DMS53 treated with DMSO at 0.1 percent for 48 hours (cell line): ENCODE measurements at regions not wholly inside any gene's neighbourhood (a gene's known extent, or its start where the extent isn't known, plus 50 kb on each side); places are given as distances from the start of the nearest gene placed in this dataset.
"Not testable (repeated sequence)": the region's sequence is repeated elsewhere in the genome, so short reads cannot be mapped to it uniquely, and the experiment has no call there.

Source experiments
- DNase-seq: peaks from one replicate; lab custom pipeline; 2025; ENCODE audit not compliant: unreplicated experiment; lab: John Stamatoyannopoulos, UW

DNA sequence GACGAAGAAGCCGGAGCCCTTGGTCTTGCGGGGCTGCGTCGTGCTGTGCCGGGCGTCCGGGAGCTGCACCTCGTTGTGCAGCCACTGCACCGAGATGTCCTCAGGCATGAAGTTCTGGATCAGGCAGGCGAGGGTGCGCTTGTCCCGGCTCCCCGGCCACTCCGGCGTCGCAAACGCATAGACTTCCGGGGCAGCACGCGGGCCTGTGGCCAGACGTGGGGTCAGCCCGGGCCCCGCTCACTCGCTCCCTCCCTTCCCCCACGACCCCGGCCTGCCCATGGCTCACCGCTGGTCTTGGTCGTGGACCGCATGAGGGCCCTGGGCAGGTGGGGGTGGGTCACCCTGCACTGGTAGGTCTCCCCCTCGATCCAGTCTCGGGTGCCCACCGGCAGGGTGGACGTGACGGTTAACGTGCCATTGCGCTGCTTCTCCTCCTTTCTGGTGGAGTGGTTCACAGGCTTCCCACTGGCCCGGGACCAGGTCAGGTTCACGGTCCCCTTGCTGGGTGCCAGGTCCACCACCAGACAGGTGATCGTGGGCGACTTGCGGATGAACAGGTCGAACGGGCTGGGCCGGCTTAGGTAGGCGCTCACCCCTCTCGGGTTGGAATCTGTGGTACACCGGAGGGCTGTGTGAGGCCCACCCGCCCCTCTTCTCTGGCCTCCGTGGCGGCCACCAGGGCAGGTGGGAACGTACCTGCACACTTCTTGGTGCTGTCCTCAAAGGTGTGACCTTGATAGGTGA lies 74.0 kb downstream of the TMEM121 start:
- DNase-seq, result not testable (repeated sequence)

DNA sequence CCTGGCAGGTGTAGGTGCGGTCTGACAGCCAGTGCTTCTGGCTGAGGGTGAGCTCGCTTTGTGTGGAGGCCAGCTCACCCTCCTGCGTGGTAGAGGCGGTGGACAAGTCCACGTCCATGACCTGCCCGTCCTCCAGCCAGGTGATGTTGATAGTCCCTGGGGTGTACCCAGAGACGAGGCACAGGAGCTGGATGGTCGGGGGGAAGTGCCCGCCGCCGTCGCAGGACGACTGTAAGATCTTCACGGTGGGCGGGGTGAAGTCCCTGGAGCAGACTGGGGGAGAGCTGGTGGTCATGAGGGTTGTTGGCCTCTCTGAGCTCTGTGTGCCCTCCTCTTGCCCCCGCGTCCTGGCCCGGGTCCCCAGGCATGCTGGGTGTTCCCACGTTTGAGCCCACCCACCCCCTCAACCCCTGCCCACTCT lies 74.6 kb downstream of the TMEM121 start:
- no peak for DNase-seq

DNA sequence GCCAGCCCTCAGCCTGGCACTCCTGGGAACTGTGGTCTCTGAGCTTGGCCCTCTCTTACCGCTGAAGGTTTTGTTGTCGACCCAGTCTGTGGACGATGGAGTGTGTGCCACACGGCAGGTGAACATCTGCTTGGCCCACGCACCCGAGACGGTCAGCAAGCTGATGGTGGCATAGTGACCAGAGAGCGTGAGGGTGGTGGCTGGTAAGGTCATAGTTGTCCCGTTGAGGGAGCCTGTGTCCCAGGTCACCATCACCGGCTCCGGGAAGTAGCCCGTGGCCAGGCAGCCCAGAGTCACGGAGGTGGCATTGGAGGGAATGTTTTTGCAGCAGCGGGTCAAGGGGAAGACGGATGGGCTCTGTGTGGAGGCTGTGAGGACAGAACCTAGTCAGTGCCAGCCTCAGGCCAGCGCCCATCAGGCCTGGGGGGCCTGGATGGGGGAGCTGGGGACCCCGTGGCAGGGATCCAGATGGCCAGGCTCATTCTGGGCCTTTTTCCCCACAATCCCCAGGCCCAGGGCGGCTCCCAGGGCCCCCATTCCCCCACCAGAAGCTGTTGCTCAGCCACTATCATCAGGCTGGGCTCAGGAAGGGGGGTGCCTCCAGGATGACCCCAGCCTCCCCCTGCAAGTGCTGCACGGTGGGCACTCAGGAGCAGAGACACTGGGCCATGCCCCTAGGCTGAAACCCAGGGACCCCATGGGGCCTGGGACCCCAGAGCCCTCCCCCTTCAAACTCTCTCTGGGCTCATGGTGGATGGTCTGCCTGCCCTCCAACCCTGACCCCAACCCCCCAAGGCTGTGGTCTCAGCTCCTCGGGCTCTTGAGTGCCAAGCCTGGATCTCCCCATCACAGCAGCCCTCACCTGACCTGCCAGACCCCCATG lies 75.2 kb downstream of the TMEM121 start:
- no peak for DNase-seq

DNA sequence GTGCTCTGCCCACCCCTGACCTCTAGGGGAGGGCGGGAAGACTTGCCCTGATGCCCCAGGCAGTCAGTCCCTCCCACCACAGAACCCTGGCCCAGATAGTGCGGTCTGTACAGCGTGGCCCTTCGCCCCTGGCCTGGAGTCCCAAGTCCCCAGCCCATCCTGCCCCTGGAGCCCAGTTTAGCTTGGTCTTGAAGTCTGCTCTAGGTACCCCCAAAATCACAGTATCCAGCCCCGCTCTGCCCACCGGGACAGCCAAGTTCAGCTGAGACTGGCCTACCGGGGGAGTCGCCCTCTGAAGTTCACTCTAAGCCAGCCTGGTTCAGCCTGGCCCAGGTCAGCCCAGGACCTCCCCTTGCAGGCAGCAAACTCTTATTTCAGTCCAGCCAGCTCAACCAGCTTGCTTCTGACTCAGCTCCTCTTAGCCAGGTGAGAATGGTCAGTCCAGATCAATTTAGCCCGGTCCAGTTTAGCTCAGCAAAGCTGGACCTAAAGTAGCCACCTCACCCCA lies 75.9 kb downstream of the TMEM121 start:
- no peak for DNase-seq

DNA sequence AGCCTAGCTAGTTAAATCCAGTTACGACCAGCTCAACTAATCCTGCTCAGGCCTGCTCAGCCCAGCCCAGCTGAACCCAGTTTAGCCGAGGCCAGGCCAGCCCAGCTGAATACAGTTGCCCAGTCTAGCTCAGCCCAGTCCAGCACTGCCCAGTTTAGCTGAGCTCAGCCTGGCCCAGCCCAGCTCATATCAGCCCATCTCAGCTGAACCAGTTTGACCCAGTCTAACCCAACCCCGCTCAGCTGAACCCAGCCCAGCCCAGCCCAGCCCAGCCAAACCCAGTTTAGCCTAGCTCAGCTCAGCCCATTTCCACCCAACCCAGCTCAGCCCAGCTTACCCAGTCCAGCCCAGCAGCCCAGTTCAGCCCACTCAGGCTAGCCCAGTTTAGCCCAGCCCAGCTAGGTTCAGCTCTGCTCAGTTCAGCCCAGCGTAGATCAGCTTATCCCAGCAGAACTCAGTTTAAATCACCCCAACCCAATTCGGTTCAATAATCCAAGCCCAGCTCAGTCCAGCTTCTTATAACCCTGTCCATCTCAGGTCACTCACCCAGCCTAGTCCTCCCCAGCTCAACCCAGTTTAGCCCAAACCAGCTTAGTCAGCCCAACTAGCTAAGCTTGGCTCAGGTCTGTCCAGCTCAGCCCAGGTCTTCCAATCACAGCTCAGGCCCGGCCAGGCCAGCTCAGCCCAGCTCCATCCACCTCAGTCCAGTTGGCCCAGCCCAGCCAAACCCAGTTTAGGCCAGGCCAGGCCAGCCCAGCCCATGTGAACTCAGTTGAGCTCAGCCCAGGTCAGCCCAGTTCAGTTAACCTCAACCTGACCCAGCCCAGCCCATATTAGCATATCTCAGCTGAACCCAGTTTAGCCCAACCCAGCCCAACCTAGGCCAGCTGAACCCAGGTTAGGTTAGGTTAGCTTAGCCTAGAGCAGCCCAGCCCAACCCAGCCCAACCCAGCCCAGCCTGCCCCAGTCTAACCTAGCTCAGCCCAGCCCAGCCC lies 76.7 kb downstream of the TMEM121 start:
- DNase-seq, result no peak

DNA sequence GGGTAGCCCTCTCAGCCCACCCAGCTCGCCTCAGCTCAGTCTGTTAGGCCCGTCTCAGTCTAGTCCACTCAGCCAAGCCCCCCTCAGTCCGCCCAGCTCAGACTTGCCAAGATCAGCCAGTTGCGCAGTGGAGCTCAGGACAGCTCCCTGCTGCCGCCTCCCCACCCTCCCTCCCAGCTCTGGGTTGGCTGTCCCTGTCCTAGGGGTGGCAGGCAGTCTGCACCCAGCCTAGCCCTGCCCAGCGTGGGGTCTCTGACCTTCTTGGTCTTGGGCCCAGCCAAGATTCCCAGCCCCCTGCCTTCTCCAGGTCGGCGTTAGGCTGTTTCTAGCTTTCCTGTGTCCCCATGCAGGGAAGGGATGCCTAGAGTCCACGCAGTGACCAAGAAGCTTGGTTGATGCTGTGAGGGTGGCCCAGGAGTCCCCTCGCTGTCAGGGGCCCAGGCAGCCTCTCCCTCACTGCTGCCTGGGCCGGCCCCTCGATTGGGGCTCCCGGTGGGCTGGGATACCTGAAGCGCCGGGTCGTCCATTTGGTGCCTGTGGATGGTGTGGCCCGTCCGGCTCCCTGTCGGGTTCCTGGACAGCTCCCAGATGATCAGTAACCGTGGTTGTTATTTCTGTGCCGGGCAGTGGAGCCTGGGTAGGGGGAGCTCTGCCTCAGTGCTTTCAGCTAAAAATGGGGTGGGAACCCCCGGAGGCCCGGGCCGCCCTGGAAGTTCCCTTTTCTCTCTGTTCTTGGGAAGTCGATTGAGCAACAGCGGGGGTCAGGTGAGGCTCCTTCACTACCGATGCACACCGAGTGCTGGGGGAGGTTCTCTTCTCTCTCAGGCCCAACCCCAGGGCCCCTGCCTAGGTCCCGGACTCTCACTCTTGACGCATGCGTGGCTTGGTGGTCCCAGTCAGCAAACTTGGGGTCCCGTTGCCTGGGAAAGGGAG lies 78.4 kb downstream of the TMEM121 start:
- DNase-seq, result not testable (repeated sequence)

DNA sequence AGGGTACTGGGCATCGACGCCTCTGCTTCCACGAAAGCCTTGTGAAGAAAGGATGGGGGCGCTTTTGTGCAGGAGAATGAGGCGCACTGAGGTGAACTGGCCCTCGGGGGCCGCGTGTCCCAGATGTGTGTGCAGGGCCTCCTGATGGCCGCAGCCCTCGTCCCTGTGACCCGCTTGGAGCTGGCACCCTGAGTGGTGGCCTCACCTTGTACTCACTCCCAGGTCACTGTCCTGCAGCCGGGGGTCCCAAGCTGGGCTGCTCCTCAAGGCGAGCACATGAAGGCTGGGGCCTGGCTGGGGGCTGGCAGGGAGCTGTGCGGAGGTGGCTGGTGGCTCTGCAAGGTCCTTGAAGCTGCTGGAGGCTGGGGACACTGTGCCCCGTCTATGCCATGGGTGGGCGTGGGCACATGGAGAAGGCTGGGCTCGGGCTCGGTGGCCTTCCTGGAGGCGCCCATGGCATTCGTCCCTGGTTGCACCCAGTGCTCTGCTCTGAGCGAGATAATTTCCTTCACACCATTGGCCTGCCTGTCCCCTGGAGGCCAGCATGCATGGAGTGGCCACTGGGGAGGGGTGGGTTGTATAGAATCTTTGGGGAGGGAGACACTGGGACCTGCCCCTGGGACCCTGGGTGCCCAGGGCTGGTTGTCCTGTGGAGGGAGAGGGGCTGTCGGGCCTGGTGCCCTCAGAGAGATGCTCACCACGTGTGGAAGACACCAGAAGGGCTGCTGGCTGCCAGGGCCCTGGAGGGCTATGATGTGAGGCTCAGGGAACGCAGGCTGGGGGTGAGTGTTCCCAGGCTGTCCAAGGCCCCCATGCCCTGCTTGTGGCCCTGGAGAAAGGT lies 79.3 kb downstream of the TMEM121 start:
- DNase-seq, result no peak

DNA sequence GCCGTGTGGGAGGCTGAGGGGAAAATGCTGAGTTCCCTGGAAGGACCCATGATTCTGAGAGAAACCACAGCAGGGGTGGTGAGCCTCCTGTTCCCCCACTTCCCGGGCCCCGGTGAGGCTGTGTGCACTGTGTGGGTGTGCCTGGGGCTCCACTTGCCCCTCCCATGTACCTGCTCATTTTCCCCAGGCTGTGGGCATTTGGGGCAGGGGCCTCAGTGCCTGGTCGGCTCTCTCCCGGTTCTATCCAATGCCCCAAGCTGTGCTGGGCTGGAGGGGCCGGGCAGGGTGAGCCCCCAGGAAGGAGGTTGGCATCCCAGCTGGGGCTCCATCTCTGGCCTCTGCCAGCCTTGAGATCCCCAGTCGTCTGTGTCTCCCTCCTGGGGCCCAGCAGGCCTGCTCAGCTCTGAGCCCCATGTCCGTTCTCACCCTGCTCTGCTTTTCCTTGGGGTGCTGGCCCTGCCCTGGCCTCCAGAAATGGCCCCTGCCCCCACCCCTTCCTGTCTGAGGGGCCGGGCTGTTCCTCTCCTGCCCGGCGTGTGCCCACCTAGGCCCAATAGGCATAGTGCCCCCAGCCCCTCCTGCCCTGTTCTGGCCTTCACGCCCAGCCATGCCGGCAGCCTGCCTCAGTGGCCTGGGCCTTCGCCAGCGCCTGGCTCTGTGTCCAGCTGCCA lies 80.1 kb downstream of the TMEM121 start:
- not testable (repeated sequence) for DNase-seq

DNA sequence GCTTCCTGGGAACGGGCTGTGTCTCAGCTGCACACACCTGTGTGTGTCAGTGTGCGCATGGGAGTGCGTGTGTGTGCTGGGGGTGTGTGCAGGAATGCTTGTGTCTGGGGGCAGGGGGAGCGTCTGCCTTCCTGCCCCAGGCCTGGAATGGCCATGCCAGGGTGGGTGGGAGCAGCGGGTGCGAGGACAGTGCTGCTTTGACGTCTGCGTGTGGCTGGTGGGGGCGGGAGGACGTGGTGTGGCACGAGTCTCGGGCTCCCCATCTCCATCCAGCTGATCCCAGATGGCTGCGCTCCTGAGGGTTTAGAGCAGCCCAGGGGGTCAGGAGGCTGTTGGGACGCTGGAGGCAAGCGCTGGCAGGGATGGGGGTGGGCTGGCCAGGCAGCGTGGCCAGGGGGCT lies 80.6 kb downstream of the TMEM121 start:
- DNase-seq, result not testable (repeated sequence)

DNA sequence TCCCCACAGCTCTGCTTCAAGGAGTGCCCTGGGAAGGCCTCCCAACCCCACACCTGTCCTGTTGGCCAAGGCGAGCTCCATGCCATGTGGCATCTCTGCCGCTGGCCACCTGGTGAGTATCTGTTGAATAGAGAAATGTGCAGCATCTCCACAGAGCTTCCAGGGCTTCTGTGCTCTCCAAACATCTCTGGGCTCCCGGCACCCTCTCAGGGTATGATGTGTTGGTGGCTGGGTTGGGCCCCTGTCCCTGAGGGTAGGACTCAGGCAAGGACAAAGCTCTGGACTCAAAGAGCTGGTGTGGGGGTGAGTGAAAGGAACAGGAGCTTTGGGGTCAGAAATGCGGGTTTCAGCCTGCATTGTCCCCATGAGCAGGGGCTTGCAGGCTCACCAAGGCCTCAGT lies 88.6 kb downstream of the TMEM121 start:
- DNase-seq, result not testable (repeated sequence)

DNA sequence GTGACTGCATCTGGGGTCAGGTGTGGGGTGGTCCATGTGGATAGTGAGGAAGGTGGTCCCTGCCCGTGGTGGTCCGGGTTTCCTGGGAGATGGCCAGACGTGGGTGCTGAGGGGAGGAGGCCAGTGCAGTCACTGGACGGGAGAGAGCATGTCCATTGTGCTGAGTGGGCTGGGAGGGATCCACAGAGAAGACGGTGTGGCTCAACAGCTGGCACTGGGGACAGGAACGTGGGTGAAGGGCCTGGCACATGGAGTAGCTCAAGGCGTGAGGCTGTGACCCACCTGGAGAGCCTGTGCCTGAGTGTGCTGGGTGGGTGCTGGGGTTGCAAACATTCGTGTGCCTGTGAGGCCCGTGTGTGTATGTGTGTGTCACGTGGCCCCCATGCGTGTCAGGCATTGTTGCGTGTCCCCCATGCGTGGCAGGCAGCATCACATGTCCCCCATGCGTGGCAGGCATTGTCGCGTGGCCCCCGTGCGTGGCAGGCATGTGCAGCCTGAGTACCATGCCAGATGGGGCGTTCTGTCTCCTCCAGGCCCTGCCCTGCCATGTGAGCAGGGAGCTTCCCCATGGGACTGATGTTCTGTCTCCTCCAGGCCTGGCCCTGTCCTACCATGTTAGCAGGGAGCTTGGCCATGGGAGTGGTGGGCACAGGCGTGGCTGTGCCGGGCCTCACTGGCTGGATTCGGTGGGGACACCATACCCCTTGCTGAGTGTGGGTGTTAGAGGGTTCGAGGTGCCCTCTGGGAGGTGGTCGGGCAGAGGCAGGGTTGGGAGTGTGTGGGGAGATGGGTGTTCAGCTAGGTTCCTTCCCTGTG lies 89.8 kb downstream of the TMEM121 start:
- DNase-seq, result not testable (repeated sequence)

DNA sequence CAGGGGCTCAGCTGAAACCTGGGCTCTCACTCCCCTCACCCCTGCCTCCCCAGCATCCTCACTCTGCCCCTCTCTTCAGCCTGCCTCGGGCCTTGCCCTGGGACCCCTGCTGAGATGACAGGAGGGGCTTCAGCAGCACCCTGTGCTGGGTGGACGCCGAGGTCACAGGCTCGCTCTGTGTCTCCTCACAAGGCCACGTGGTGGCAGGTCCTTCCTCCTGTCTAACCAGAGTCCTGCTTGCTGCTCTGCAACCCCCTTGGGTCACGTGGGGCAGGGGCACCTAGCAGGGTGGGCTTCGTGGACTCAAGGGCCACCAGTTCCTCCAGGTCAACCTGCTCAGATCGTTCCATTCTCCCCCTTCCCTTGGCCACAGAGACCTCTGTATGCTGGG lies 90.4 kb downstream of the TMEM121 start:
- DNase-seq, result no peak

DNA sequence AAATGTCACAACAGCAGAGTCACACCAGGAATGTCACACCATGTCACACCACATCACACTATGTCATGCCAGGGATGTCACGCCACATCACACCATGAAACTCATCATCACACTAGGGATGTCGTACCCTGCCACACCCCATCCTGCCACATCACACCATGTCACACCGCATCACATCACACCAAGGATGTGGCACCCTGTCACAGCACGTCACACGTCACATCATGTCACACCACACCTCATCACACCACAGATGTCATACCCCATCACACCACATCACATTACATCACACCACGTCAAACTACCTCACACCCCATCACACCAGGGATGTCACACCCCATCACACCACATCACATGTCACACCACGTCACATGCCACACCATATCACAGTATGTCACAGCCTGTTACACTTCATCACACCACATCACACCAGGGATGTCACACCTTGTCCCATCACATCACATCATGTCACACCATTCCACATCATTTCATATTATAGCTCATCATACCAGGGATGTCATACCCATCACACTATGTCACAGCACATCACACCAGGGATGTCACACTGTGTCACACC lies 90.9 kb downstream of the TMEM121 start:
- no peak for DNase-seq

DNA sequence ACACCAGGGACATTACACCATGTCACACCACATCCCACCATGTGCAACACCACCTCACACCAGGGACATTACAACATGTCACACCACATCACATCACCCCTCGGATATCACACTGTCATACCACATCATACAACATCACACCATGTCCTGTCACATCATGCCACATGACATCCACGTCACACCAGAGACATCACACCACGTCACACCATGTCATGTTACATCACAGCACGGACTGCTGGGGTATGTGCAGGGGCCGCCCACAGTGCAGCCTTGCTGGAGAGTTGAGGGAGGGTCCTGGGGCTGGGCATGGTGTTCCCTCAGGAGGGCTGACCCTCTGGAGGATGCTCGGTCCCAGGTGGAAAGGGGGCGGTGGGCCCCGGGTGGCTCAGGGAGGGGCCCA lies 91.4 kb downstream of the TMEM121 start:
- DNase-seq, result not testable (repeated sequence)

DNA sequence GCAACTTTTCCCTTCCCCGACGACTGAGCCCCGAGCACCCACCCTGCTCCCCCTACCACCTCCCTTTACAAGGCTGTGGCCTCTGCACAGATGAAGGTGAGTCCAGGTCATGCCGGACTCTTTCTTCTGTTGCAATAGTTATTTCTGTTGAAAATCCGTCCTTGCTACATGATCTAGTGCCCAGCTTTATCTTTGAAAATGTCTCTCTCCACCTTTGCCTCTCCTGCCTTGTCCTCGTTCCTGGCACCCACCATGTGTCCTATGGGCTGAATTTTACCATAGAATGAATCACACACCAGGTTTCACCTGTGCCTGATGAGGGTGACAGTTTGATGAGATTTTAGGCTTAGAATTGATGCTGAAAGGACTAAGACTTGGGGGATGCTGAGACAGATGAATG lies 92.9 kb downstream of the TMEM121 start:
- not testable (repeated sequence) for DNase-seq

DNA sequence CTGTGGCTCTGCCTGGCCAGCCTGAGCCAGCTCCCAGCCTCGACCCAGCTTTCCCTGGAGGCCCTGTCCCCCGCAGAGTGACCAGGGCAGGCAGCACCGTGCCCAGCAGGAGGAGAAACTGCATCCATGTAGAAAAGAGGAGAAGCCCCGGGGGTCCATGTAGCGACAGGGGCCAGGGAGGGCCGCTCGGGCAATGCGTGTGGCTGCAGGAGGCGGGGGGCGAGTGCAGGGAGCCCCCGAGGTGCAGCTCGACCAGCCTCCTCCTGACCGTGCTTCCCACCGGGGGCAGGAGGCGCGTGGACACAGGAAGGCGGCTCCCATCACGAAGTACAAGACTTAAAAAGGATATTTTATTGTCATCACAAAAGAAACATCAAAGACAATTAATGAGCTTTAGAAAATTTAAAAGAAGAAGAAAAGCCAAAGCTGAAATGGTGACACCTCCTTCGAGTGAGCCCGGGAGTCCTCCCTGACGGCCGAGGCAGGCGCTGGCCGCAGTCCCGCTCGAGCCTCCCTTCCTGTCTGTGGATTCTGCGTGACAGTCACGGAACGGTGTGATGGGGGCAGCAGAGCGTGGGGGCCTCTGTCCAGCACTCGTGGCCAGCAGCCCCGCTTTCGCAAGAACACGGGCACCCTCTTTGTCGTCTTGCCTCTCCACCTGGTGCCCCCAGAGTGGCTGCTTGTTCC lies 93.9 kb downstream of the TMEM121 start:
- not testable (repeated sequence) for DNase-seq
